AG10803 (cell line): ENCODE measurements at regions not wholly inside any gene's neighbourhood (a gene's known extent, or its start where the extent isn't known, plus 50 kb on each side); places are given as distances from the start of the nearest gene placed in this dataset.
A peak's percentile ranks its signal among the peaks of the same experiment; 100 is the strongest.
"Not testable (repeated sequence)": the region's sequence is repeated elsewhere in the genome, so short reads cannot be mapped to it uniquely, and the experiment has no call there.

Source experiments
- DNase-seq: peaks from one replicate; pipeline ENCODE4 v3.0.0; 2010; ENCODE audit warnings: low read depth
- H3K4me3 ChIP-seq: 2 replicates; pipeline ENCODE4 v1.5.1; 2011; ENCODE audit warnings: mild to moderate bottlenecking, low read length, control low read depth
- TF ChIP-seq, protein P1 (sequence below): conservative IDR thresholded peaks from 2 replicates; pipeline ENCODE4 v1.5.1; 2011; ENCODE audit warnings: mild to moderate bottlenecking, low read length, control low read depth, inconsistent platforms

DNA sequence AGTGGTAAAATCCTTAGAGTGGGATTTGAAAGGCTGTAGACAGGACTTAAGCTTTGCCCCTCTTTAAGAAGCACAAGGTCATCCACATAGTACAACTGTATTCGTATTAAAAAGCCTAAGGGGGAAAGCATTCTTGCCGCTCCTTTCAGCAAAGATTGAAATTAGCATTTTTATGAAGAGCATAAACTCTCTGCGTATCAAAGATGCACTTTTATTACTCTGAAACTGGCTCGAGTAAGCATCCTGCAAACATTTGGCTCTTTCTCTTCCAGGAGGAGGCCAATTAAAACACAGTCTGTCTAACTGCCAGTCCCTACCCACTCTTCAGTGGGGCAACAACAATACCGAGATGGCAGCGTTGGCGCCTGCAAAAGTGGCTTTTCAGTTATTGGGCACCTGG lies 192.5 kb upstream of the TPRG1 start:
- no peak for DNase-seq
- H3K4me3 ChIP-seq, result no peak overlapping the region
- TF ChIP-seq, protein P1, sequence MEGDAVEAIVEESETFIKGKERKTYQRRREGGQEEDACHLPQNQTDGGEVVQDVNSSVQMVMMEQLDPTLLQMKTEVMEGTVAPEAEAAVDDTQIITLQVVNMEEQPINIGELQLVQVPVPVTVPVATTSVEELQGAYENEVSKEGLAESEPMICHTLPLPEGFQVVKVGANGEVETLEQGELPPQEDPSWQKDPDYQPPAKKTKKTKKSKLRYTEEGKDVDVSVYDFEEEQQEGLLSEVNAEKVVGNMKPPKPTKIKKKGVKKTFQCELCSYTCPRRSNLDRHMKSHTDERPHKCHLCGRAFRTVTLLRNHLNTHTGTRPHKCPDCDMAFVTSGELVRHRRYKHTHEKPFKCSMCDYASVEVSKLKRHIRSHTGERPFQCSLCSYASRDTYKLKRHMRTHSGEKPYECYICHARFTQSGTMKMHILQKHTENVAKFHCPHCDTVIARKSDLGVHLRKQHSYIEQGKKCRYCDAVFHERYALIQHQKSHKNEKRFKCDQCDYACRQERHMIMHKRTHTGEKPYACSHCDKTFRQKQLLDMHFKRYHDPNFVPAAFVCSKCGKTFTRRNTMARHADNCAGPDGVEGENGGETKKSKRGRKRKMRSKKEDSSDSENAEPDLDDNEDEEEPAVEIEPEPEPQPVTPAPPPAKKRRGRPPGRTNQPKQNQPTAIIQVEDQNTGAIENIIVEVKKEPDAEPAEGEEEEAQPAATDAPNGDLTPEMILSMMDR, result no peak

DNA sequence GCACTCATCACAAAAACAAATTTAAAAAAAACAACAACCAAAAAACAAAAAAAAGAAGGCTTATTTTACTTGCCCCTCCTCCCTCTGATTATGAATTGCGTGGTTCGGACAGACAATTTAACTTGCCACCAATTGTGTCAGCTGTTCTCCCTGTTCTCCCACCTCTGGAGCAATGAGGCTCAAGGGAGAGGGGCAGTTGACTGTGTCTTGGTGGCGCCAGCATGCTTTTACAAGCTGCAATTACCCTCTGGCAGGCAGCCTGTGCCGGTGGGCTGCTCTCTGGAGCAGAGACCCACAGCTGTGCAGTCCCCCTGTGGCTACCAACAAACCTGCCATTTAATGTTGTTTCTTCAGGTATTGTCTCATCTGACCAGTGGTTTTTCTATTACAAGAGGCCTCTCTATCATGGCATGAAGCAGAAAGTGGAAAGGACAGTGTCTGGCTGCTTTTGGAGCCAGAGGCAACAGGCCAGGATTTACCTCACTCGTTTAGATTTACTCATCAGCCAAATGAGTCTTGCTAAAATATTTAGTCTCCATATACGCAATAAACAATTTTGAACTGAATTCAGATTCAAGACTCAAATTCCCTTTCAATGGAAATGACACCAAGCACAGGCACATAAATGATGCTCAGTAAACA lies 192.0 kb upstream of the TPRG1 start:
- H3K4me3 ChIP-seq, result no peak overlapping the region
- DNase-seq, result no peak
- TF ChIP-seq, protein P1, result no peak

DNA sequence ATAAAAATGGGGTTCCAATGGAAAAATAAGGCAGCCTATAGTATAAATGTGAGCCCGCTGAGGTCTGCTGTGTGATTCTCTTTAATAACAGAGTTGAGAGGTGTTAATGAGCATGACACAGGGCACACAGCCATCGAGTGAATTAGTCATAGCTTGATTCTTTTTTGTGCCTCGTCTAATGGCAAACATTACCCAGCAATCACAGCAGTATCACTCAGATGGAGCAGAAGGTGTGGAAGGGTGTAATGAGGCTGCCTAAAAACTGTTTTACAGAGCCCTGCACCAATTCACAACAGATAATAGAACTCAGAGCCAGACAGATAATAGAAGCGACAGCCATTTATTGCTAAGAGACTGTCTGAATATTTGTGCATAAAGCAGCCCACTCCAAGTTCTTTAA lies 178.6 kb upstream of the TPRG1 start:
- DNase-seq, result no peak
- TF ChIP-seq, protein P1, result no peak
- no peak overlapping the region for H3K4me3 ChIP-seq

DNA sequence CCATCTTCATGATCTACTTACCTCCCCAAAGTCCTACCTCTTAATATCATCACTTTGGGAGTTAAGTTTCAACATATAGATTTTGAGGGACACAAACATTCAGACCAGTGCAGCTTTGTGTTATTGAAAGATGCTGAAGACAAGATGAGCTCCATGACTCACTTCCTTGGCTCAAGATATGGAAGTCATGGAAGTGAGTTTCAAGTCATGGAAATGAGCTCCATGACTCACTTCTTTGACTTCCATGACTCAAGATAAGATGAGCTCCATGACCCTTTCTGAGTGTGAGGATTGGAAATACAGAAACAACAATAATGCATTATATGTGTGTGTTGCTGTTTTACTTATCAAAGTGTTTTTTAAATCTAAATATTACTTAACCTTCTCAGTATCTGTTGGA lies 170.2 kb upstream of the TPRG1 start:
- DNase-seq, result peak; percentile 68
- H3K4me3 ChIP-seq, result no peak overlapping the region
- TF ChIP-seq, protein P1, result no peak

DNA sequence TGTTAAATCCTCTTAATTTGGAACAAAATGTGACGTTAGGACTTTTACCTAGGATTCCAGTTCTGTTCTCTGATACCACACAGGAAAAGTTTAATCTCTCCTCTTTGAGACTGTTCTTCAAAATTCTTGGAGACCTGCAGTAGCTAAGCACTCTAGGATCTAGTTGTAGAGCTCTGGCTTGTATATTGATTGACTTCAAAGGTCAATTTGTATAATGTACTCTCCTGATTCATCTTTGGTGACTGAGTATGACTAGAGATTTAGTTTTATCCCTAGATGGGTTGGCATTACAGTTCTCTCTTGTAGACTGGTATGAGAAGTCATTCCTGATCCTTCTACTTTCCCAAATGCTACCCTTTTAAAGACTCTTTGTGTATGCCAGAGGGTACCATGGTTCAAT lies 168.4 kb upstream of the TPRG1 start:
- TF ChIP-seq, protein P1, result no peak
- no peak for DNase-seq
- H3K4me3 ChIP-seq, result no peak overlapping the region

DNA sequence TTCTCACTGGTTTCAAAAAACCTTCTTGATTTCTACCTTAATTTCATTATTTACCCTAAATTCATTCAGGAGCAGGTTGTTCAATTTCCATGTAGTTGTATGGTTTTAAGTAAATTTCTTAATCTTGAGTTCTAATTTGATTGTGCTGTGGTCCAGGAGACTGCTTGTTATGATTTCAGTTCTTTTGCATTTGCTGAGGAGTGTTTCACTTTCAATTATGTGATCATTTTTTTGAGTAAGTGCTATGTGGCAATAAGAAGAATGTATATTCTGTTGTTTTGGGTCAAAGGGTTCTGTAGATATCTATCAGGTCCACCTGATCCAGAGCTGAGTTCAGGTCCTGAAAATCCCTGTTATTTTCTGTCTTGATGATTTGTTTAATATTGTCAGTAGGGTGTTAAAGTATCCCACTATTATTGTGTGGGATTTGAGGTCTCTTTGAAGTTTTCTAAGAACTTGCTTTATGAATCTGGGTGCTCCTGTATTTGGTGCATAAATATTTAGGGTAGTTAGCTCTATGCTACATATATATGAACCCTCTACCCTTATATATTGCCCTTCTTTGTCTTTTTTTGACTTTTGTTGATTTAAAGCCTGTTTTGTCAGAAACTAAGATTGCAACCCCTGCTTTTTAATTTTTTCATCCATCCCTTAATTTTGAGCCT lies 158.4 kb upstream of the TPRG1 start:
- no peak for DNase-seq
- no peak overlapping the region for H3K4me3 ChIP-seq
- TF ChIP-seq, protein P1, result no peak

DNA sequence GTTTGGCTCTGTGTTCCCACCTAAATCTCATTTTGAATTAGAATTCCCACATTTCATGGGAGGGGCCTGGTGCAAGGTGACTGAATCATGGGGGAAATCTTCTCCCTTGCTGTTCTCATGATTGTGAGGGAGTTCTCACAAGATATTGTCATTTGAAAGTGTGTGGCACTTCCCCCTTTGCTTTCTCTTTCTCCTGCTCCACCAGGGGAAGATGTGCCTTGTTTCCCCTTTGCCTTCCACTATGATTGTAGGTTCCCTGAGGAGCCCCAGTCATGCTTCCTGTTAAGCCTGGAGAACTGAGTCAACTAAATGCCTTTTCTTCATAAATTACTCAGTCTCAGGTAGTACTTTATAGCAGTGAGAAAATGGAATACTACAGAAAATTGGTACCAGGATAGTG lies 157.2 kb upstream of the TPRG1 start:
- DNase-seq, result no peak
- H3K4me3 ChIP-seq, result no peak overlapping the region
- TF ChIP-seq, protein P1, result no peak

DNA sequence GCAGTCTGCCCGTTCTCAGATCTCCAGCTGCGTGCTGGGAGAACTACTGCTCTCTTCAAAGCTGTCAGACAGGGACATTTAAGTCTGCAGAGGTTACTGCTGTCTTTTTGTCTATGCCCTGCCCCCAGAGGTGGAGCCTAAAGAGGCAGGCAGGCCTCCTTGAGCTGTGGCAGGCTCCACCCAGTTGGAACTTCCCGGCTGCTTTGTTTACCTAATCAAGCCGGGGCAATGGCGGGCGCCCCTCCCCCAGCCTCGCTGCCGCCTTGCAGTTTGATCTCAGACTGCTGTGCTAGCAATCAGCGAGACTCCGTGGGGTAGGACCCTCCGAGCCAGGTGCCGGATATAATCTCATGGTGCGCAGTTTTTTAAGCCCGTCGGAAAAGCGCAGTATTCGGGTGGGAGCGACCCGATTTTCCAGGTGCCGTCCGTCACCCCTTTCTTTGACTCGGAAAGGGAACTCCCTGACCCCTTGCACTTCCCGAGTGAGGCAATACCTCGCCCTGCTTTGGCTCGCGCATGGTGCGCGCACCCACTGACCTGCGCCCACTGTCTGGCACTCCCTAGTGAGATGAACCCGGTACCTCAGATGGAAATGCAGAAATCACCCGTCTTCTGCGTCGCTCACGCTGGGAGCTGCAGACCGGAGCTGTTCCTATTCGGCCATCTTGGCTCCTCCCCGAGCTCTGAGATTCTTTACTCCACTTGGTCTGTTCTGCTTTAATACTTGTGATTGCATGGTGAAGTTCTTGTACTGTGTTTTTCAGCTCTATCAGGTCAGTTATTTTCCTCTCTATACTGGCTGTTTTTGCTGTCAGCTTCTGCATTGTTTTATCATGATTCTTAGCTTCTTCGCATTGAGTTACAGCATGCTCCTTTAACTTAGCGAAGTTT lies 148.9 kb upstream of the TPRG1 start:
- DNase-seq, H3K4me3 ChIP-seq: not testable (repeated sequence)
